ENCODE measurements at regions not wholly inside any gene's neighbourhood (a gene's known extent, or its start where the extent isn't known, plus 50 kb on each side); places are given as distances from the start of the nearest gene placed in this dataset.

DNA sequence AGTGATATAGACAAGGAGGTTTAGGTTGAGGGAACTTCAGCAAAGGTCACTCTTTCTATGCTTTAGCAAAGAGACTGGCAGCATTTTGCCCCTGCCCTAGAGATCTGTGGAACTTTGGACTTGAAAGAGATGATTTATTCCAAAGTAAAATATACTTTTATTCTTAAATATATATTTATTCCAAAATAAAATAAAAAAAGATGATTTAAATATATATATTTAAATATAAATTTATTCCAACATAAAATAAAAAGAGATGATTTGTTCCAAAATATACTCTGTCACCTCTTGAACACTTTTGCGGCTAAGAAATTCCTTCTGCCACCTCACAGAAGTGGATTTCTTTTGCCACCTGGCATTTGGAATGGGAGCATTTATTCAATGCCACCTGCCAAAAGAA is 521.3 kb upstream of the CHORDC1 start:
- TF ChIP-seq, protein P1, sequence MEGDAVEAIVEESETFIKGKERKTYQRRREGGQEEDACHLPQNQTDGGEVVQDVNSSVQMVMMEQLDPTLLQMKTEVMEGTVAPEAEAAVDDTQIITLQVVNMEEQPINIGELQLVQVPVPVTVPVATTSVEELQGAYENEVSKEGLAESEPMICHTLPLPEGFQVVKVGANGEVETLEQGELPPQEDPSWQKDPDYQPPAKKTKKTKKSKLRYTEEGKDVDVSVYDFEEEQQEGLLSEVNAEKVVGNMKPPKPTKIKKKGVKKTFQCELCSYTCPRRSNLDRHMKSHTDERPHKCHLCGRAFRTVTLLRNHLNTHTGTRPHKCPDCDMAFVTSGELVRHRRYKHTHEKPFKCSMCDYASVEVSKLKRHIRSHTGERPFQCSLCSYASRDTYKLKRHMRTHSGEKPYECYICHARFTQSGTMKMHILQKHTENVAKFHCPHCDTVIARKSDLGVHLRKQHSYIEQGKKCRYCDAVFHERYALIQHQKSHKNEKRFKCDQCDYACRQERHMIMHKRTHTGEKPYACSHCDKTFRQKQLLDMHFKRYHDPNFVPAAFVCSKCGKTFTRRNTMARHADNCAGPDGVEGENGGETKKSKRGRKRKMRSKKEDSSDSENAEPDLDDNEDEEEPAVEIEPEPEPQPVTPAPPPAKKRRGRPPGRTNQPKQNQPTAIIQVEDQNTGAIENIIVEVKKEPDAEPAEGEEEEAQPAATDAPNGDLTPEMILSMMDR (IDR thresholded peaks at IDR 0.05): no peak
- TF ChIP-seq POLR2A (IDR thresholded peaks at IDR 0.05): no peak

Data from body of pancreas (tissue), 4 donors.